HepG2 (cell line): ENCODE measurements at regions not wholly inside any gene's neighbourhood (a gene's known extent, or its start where the extent isn't known, plus 50 kb on each side); places are given as distances from the start of the nearest gene placed in this dataset.

Experiments
- ATAC-seq: fragments of 200-7000 bp; cut with Tn5 transposase; 3 replicates; pipeline ENCODE4 v1.9.1; 2020; ENCODE audit warnings: mild to moderate bottlenecking, moderate library complexity
- BruUV-seq: library from RNA; stranded (reverse); fragments of 400-500 nt; replicated peaks from 2 replicates; lab custom pipeline; 2021; lab: Mats Ljungman, UMichigan
- CTCF ChIA-PET: fragments of 300-600 bp; formaldehyde crosslinking; extraction: SDS; loops from one replicate; lab custom pipeline; 2021; ENCODE audit warnings: low total read pairs, inconsistent platforms, low intra/inter-chr PET ratio; lab: Yijun Ruan, JAX
- POLR2A ChIA-PET: fragments of 350-600 bp; sonication (Branson Sonifier 250); formaldehyde crosslinking; loops from one replicate; lab custom pipeline; 2020; ENCODE audit warnings: antibody characterized with exemption, inconsistent platforms; lab: Yijun Ruan, JAX
- DNase-seq: peaks from one replicate; pipeline ENCODE4 v3.0.0-alpha.2; 2015; ENCODE audit warnings: low spot score
- FAIRE-seq: peaks from 3 replicates; lab custom pipeline; 2011; peaks lifted over from hg19 to GRCh38; lab: Jason Lieb, UNC
- H2AFZ ChIP-seq: one replicate; pipeline ENCODE4 v1.6.1; 2011; ENCODE audit warnings: low read length, inconsistent platforms
- H3K27ac ChIP-seq: fragments of 300-600 bp; 3 replicates; pipeline ENCODE4 v1.8.0; 2011; ENCODE audit warnings: mixed run types, mild to moderate bottlenecking, mixed read lengths, low read length, inconsistent platforms; ENCODE audit not compliant: insufficient read depth; ENCODE audit errors: extremely low read length
- H3K27me3 ChIP-seq, 2 experiments: fragments of 200-600 bp in 1 of 2; 2 replicates in 1 of 2; 3 replicates in 1 of 2; pipeline versions ENCODE4 v1.6.0 to v1.8.0; 2011; ENCODE audit warnings: low read length in 2 of 2, mild to moderate bottlenecking in 2 of 2, moderate library complexity in 2 of 2, inconsistent platforms in 1 of 2; ENCODE audit not compliant: insufficient read depth in 2 of 2, control insufficient read depth in 1 of 2
- H3K36me3 ChIP-seq, 2 experiments: fragments of 200-600 bp in 1 of 2; replicated peaks in 1 of 2; 2 replicates in 1 of 2; 3 replicates in 1 of 2; pipeline versions ENCODE4 v1.5.1 to v1.8.0; 2011; ENCODE audit warnings: low read length in 2 of 2, inconsistent platforms in 1 of 2; ENCODE audit not compliant: insufficient read depth in 2 of 2, control insufficient read depth in 1 of 2
- H3K4me1 ChIP-seq: 2 replicates; pipeline ENCODE4 v1.5.1; 2012; ENCODE audit warnings: low read length, inconsistent platforms; ENCODE audit not compliant: insufficient read depth
- H3K4me2 ChIP-seq: 2 replicates; pipeline ENCODE4 v1.6.0; 2011; ENCODE audit warnings: low read depth, low read length, inconsistent platforms
- H3K4me3 ChIP-seq, 3 experiments: fragments of 200-600 bp in 1 of 3; sonication (generic), shearing (Covaris generic) in 1 of 3; replicated peaks in 1 of 3; 2 replicates each; pipeline ENCODE4 v1.5.1; 2011 to 2016; ENCODE audit warnings: low read length in 3 of 3, inconsistent platforms in 2 of 3, low read depth in 2 of 3, mild to moderate bottlenecking in 2 of 3, control low read depth in 1 of 3, mixed read lengths in 1 of 3; ENCODE audit not compliant: insufficient read depth in 1 of 3
- H3K79me2 ChIP-seq: one replicate; pipeline ENCODE4 v1.6.1; 2011; ENCODE audit warnings: low read length, inconsistent platforms; ENCODE audit not compliant: insufficient read depth
- H3K9ac ChIP-seq: 2 replicates; pipeline ENCODE4 v1.6.0; 2011; ENCODE audit warnings: mild to moderate bottlenecking, low read depth, low read length, inconsistent platforms; ENCODE audit not compliant: insufficient read depth
- H3K9me3 ChIP-seq: 2 replicates; pipeline ENCODE4 v1.5.1; 2012; ENCODE audit warnings: mild to moderate bottlenecking, low read length
- H4K20me1 ChIP-seq: 2 replicates; pipeline ENCODE4 v1.6.0; 2011; ENCODE audit warnings: inconsistent platforms, mild to moderate bottlenecking, low read length, moderate library complexity; ENCODE audit not compliant: insufficient read depth
- ARHGAP35 ChIP-seq: sonication (generic); formaldehyde crosslinking; IDR thresholded peaks from 2 replicates; pipeline ENCODE4 v1.9.0; 2022; ENCODE audit warnings: mild to moderate bottlenecking, inconsistent platforms, moderate library complexity, missing genetic modification reagents, borderline replicate concordance
- CENPX ChIP-seq: sonication (generic); formaldehyde crosslinking; IDR thresholded peaks from 2 replicates; pipeline ENCODE4 v1.9.0; 2021; ENCODE audit warnings: mild to moderate bottlenecking, missing genetic modification reagents, moderate library complexity
- GLMP ChIP-seq: sonication (generic); formaldehyde crosslinking; IDR thresholded peaks from 2 replicates; pipeline ENCODE4 v1.9.0; 2021; ENCODE audit warnings: missing genetic modification reagents, mild to moderate bottlenecking, borderline replicate concordance
- IRF9 ChIP-seq: sonication (generic); formaldehyde crosslinking; IDR thresholded peaks from 2 replicates; pipeline ENCODE4 v1.8.0; 2022; ENCODE audit warnings: missing genetic modification reagents, mild to moderate bottlenecking, borderline replicate concordance
- MAX ChIP-seq: IDR thresholded peaks from 2 replicates; pipeline ENCODE4 v1.6.1; 2012; ENCODE audit warnings: inconsistent platforms
- RARG ChIP-seq: sonication (generic); formaldehyde crosslinking; IDR thresholded peaks from 2 replicates; pipeline ENCODE4 v1.4.0; 2020; ENCODE audit warnings: low read depth, mild to moderate bottlenecking, missing genetic modification reagents
- RFXAP ChIP-seq: sonication (generic); formaldehyde crosslinking; IDR thresholded peaks from 2 replicates; pipeline ENCODE4 v1.4.0; 2020; ENCODE audit warnings: missing genetic modification reagents, borderline replicate concordance
- RNF2 ChIP-seq: fragments of 450-650 bp; conservative IDR thresholded peaks from 2 replicates; pipeline ENCODE4 v1.6.1; 2016; ENCODE audit warnings: low read depth
- TFDP1 ChIP-seq: IDR thresholded peaks from 2 replicates; pipeline ENCODE4 v1.6.1; 2016; ENCODE audit warnings: missing compliant biosample characterization, missing genetic modification reagents, borderline replicate concordance
- ZBTB3 ChIP-seq: sonication (generic); formaldehyde crosslinking; IDR thresholded peaks from 2 replicates; pipeline ENCODE4 v1.4.0; 2020; ENCODE audit warnings: low read depth, mild to moderate bottlenecking, moderate library complexity, missing genetic modification reagents, borderline replicate concordance
- ZFX ChIP-seq: sonication (generic); formaldehyde crosslinking; IDR thresholded peaks from 2 replicates; pipeline ENCODE4 v1.4.0; 2020; ENCODE audit warnings: mild to moderate bottlenecking, low read depth, missing genetic modification reagents, moderate library complexity
- ZFYVE20 ChIP-seq: sonication (generic); formaldehyde crosslinking; IDR thresholded peaks from 2 replicates; pipeline ENCODE4 v1.8.0; 2023; ENCODE audit warnings: low read depth, mild to moderate bottlenecking, moderate library complexity, missing genetic modification reagents, borderline replicate concordance
- ZNF264 ChIP-seq: sonication (generic); formaldehyde crosslinking; IDR thresholded peaks from 2 replicates; pipeline ENCODE4 v1.4.0; 2020; ENCODE audit warnings: missing genetic modification reagents
- ZNF512B ChIP-seq: sonication (generic); formaldehyde crosslinking; IDR thresholded peaks from 2 replicates; pipeline ENCODE4 v1.5.1; 2020; ENCODE audit warnings: missing genetic modification reagents, mild to moderate bottlenecking, borderline replicate concordance
- ZNF549 ChIP-seq: sonication (generic); formaldehyde crosslinking; IDR thresholded peaks from 2 replicates; pipeline ENCODE4 v1.5.0; 2020; ENCODE audit warnings: missing genetic modification reagents
- ZNF619 ChIP-seq: sonication (generic); formaldehyde crosslinking; IDR thresholded peaks from 2 replicates; pipeline ENCODE4 v1.4.0; 2020; ENCODE audit warnings: mild to moderate bottlenecking, missing genetic modification reagents
- ZNF891 ChIP-seq: sonication (generic); formaldehyde crosslinking; IDR thresholded peaks from 2 replicates; pipeline ENCODE4 v1.5.0; 2020; ENCODE audit warnings: mild to moderate bottlenecking, missing genetic modification reagents
- ZSCAN12 ChIP-seq: sonication (generic); formaldehyde crosslinking; IDR thresholded peaks from 2 replicates; pipeline ENCODE4 v1.9.0; 2021; ENCODE audit warnings: mild to moderate bottlenecking, missing genetic modification reagents
- WGBS: methylation state at CpG from one replicate; pipeline ENCODE4 v1.1.6; 2017; ENCODE audit warnings: low lambda C conversion rate; 5-methylcytosine and 5-hydroxymethylcytosine counted together
- in situ Hi-C: cut with HindIII; loops from 2 replicates; pipeline ENCODE4 v1.10.0; 2017; ENCODE audit warnings: low pct_unique_long_range_greater_than_20kb; ENCODE audit not compliant: extremely low pct_ligation_motif_present
- intact Hi-C: fragments of 100-400 bp; cut with micrococcal nuclease; formaldehyde crosslinking; loops from one replicate; pipeline ENCODE4 v1.10.0; 2022; ENCODE audit not compliant: unreplicated experiment

- Histone ChIP-seq H3K4me3 (no peak overlapping the region), H3K79me2 (no peaks in the 10 kb centered on the region), H3K9ac (no peak overlapping the region), H3K27ac (no peak overlapping the region), H3K4me1 (no peaks in the 10 kb centered on the region), H2AFZ (no peak overlapping the region), H3K36me3 (no peaks in the 10 kb centered on the region), H3K27me3 (no peaks in the 10 kb centered on the region), H3K4me2 (no peak overlapping the region), H4K20me1 (no peaks in the 10 kb centered on the region), H3K9me3 (no peaks in the 10 kb centered on the region)
- TF ChIP-seq ZFX (no peak), ZNF512B (CRISPR knock-in tag) (no peak), MAX (no peak), ZNF264 (no peak), RNF2 (no peak), RARG (CRISPR knock-in tag) (no peak), ZSCAN12 (CRISPR knock-in tag) (no peak), ARHGAP35 (no peak), ZNF549 (no peak), RFXAP (CRISPR knock-in tag) (no peak), ZFYVE20 (CRISPR knock-in tag) (no peak), GLMP (no peak), ZBTB3 (CRISPR knock-in tag) (no peak), ZNF891 (CRISPR knock-in tag) (no peak), CENPX (CRISPR knock-in tag) (no peak), ZNF619 (CRISPR knock-in tag) (no peak), IRF9 (no peak), TFDP1 (CRISPR knock-in tag) (no peak)
- in situ Hi-C loops, result no loop called here
- no peak for FAIRE-seq
- POLR2A ChIA-PET, result no interaction called here
- WGBS, result 5% methylated on average over 5 of the region's 5 CpGs
- no peak for DNase-seq
- BruUV-seq, result no TSS peak
- intact Hi-C loops, result no loop called here
- CTCF ChIA-PET, result no interaction called here
- ATAC-seq, result no peak
Measured at GRCh38 chr12:18943200-18943599, 186.3 kb upstream of the PLEKHA5 start.
